Naive thymus-derived CD4-positive, alpha-beta T cell (primary cell): ENCODE measurements at regions not wholly inside any gene's neighbourhood (a gene's known extent, or its start where the extent isn't known, plus 50 kb on each side); places are given as distances from the start of the nearest gene placed in this dataset.
"Not testable (repeated sequence)": the region's sequence is repeated elsewhere in the genome, so short reads cannot be mapped to it uniquely, and the experiment has no call there.

Experiments
- ATAC-seq: fragments of 150-1000 bp; cut with Tn5 transposase; 2 replicates; pipeline ENCODE4 v1.10.0; 2021; ENCODE audit warnings: mild to moderate bottlenecking, moderate library complexity
- CTCF ChIA-PET: fragments of 350-600 bp; sonication (Branson Sonifier 250); formaldehyde crosslinking; loops from one replicate; lab custom pipeline; 2021; ENCODE audit warnings: antibody characterized with exemption; lab: Charles Lee
- POLR2A ChIA-PET: fragments of 350-600 bp; sonication (Branson Sonifier 250); formaldehyde crosslinking; loops from one replicate; lab custom pipeline; 2021; ENCODE audit warnings: antibody characterized with exemption, inconsistent platforms; lab: Charles Lee
- DNase-seq, 9 donors: peaks; one replicate each; pipeline versions ENCODE4 v3.0.0 to v3.0.0-alpha.2; 2020 to 2022; ENCODE audit warnings: mixed read lengths in 1 of 9
- H3K27ac ChIP-seq: one replicate; pipeline ENCODE4 v1.7.0; 2013; ENCODE audit warnings: mild to moderate bottlenecking, low read depth, low read length, moderate library complexity
- H3K27me3 ChIP-seq, 2 donors: one replicate each; pipeline ENCODE4 v1.7.0; 2013; ENCODE audit warnings: low read length in 2 of 2, mild to moderate bottlenecking in 2 of 2, moderate library complexity in 2 of 2; ENCODE audit not compliant: control insufficient read depth in 2 of 2, insufficient read depth in 2 of 2
- H3K36me3 ChIP-seq, 3 experiments: 1 replicate in 2 of 3; 2 replicates in 1 of 3; pipeline ENCODE4 v1.7.0; 2013; ENCODE audit warnings: low read length in 3 of 3, mild to moderate bottlenecking in 3 of 3, moderate library complexity in 1 of 3; ENCODE audit not compliant: insufficient read depth in 3 of 3, control insufficient read depth in 2 of 3
- H3K4me1 ChIP-seq, 2 donors: one replicate each; pipeline ENCODE4 v1.7.0; 2013; ENCODE audit warnings: low read length in 2 of 2, mild to moderate bottlenecking in 2 of 2, moderate library complexity in 1 of 2; ENCODE audit not compliant: control insufficient read depth in 2 of 2, insufficient read depth in 2 of 2
- H3K4me3 ChIP-seq: 2 replicates; pipeline ENCODE4 v1.7.0; 2013; ENCODE audit warnings: mild to moderate bottlenecking, low read length
- H3K9me3 ChIP-seq, 3 experiments: 1 replicate in 2 of 3; 2 replicates in 1 of 3; pipeline ENCODE4 v1.7.0; 2013; ENCODE audit warnings: low read length in 3 of 3; ENCODE audit not compliant: control insufficient read depth in 2 of 3
- H3K27ac Mint-ChIP-seq, 9 donors: one replicate each; pipeline ENCODE4 v1.8.0; 2020 to 2022; ENCODE audit warnings: mixed read lengths in 9 of 9, mild to moderate bottlenecking in 8 of 9, moderate library complexity in 5 of 9, inconsistent platforms in 2 of 9
- H3K27me3 Mint-ChIP-seq, 5 donors: one replicate each; pipeline ENCODE4 v1.8.0; 2021 to 2022; ENCODE audit warnings: mixed read lengths in 5 of 5, mild to moderate bottlenecking in 1 of 5
- H3K36me3 Mint-ChIP-seq, 5 donors: one replicate each; pipeline ENCODE4 v1.8.0; 2020 to 2022; ENCODE audit warnings: mixed read lengths in 5 of 5, mild to moderate bottlenecking in 3 of 5, inconsistent platforms in 1 of 5
- H3K4me1 Mint-ChIP-seq, 7 donors: one replicate each; pipeline ENCODE4 v1.8.0; 2020 to 2022; ENCODE audit warnings: mixed read lengths in 7 of 7, mild to moderate bottlenecking in 3 of 7, inconsistent platforms in 1 of 7
- H3K4me3 Mint-ChIP-seq, 10 donors: one replicate each; pipeline ENCODE4 v1.8.0; 2020 to 2022; ENCODE audit warnings: mild to moderate bottlenecking in 10 of 10, mixed read lengths in 10 of 10, moderate library complexity in 6 of 10, inconsistent platforms in 2 of 10
- H3K9me3 Mint-ChIP-seq, 11 donors: one replicate each; pipeline ENCODE4 v1.8.0; 2020 to 2022; ENCODE audit warnings: mixed read lengths in 11 of 11, mild to moderate bottlenecking in 4 of 11, inconsistent platforms in 1 of 11, moderate library complexity in 1 of 11
- intact Hi-C, 2 donors: fragments of 100-400 bp; cut with micrococcal nuclease; formaldehyde crosslinking; loops; one replicate each; pipeline ENCODE4 v1.15.1; 2023

DNA sequence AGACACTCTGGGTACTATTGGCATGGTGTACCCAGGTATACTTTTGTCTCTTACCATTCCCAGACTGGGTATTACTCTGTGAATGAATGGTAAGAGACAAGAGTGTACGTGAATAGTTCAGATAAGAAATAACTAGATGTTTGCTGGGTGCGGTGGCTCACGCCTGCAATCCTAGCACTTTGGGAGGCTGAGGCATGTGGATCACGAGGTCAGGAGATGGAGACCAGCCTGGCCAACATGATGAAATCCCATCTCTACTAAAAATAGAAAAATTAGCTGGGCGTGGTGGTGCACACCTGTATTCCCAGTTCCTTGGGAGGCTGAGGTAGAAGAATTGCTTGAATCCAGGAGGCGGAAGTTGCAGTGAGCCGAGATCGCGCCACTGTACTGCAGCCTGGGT is 75.8 kb upstream of the VKORC1L1 start:
- CTCF ChIA-PET, H3K36me3 ChIP-seq, H3K4me3 Mint-ChIP-seq, DNase-seq, H3K27me3 Mint-ChIP-seq, H3K9me3 ChIP-seq, H3K4me1 ChIP-seq, H3K27me3 ChIP-seq, H3K27ac Mint-ChIP-seq, POLR2A ChIA-PET, H3K9me3 Mint-ChIP-seq, H3K4me3 ChIP-seq, H3K27ac ChIP-seq, intact Hi-C loops, ATAC-seq: not testable (repeated sequence)
- Mint-ChIP-seq H3K36me3 (peaks cover 0 to 12% (median 4%) of the 10 kb centered on the region in 5 donors), H3K4me1 (peaks cover 0 to 15% (median 0%) of the 10 kb centered on the region in 7 donors)

DNA sequence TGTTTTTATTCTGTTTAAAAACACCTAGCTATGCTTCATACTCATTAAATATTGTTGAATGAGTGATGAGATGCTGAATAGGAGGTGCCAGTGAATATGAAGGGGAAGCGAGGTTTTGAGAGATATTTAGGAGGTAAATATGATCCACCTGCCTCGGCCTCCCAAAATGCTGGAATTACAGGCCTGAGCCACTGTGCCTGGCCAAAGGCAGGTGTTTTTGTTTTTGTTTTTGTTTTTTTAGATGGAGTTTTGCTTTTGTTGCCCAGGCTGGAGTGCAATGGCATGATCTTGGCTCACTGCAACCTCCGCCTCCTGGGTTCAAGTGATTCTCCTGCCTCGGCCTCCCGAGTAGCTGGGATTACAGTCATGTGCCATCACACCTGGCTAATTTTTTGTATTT is 75.3 kb upstream of the VKORC1L1 start:
- POLR2A ChIA-PET, H3K36me3 ChIP-seq, CTCF ChIA-PET, ATAC-seq, H3K27ac ChIP-seq, H3K27me3 ChIP-seq, H3K4me1 ChIP-seq, H3K27ac Mint-ChIP-seq, H3K27me3 Mint-ChIP-seq, DNase-seq, intact Hi-C loops, H3K4me3 Mint-ChIP-seq, H3K9me3 Mint-ChIP-seq, H3K9me3 ChIP-seq, H3K4me3 ChIP-seq: not testable (repeated sequence)
- H3K36me3 Mint-ChIP-seq = peaks cover 0 to 10% (median 4%) of the 10 kb centered on the region in 5 donors
- peaks cover 0 to 15% (median 0%) of the 10 kb centered on the region in 7 donors for H3K4me1 Mint-ChIP-seq

DNA sequence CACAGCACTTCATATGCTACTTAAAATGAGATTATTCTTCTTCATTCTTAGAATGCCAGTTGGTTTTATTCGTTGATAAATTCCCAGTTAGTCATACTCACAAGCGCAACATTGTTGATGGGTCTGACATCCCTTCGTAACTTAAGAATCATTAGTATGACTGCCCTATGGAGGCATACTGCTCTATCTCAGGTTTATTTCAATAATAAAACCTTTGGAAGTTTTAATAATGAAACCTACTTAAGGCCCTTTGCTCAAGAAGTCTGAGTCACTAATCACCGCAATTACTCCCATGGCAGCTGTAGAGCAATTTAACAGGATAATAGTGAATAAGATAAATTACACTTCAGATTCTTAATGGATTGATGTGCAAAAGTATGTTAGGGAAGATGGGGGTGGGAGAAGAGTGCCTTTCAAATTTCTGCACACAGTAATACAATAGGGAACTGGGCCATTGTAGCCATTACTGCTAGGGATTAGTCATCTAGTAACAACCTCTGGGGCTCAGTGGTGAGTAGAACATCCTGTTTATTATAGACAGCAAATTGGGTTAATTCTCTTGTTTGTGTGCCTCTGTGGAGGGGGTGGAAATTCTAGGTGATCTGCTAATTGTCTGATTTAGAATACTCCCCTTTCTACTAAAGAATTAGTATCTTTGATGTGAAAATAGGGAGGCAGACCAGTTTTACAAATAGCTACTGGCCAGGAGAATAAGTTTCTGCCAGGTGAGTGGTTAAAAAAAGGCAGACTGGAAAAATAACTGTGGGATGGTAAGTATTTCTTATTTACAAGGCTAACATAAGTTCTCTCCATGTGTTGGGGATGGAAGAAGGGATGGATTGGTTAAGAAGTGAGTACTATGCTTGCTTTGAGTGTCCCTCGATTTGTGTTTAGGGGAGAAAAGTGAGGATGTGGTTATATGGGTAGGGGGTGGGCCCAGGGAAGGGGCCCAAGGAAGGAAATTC is 74.5 kb upstream of the VKORC1L1 start:
- Histone ChIP-seq H3K9me3 (no peaks in the 10 kb centered on the region), H3K4me3 (no peak overlapping the region), H3K36me3 (no peaks in the 10 kb centered on the region), H3K27ac (no peak overlapping the region), H3K4me1 (no peaks in the 10 kb centered on the region), H3K27me3 (no peaks in the 10 kb centered on the region)
- Mint-ChIP-seq H3K4me3 (peak overlapping the region in 1 of 10 donors; percentile 53), H3K27me3 (no peaks in the 10 kb centered on the region), H3K4me1 (peaks cover 0 to 15% (median 0%) of the 10 kb centered on the region in 7 donors), H3K36me3 (peaks cover 0 to 10% (median 4%) of the 10 kb centered on the region in 5 donors), H3K27ac (peak overlapping the region in 1 of 9 donors; percentile 80), H3K9me3 (peaks cover 0 to 2% (median 0%) of the 10 kb centered on the region in 11 donors)
- DNase-seq (no peak), ATAC-seq (no peak)
- POLR2A ChIA-PET = no interaction called here
- intact Hi-C loops = no loop called here
- CTCF ChIA-PET = no interaction called here

DNA sequence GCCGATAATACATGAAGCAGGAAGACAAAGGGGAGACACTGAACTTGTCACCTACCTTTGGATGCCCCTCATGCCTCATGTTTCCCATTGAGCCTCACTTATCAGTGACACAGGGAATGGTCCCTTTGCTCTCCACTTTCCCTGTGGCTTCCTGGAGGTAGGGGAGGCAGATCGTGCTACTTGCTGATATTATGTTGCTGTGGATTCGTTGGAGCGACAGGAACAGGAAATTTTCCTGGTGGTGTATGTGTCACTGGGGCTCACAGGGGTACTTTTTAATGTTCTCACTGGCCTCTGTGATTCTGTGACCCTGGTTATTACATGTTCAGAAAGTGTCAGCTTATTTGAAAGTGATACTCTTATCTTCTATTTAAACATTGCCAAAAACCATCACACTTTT is 72.7 kb upstream of the VKORC1L1 start:
- H3K27ac ChIP-seq, H3K4me3 Mint-ChIP-seq, intact Hi-C loops, H3K9me3 ChIP-seq, H3K27ac Mint-ChIP-seq, DNase-seq, CTCF ChIA-PET, H3K27me3 Mint-ChIP-seq, H3K36me3 ChIP-seq, H3K4me3 ChIP-seq, H3K9me3 Mint-ChIP-seq, ATAC-seq, H3K27me3 ChIP-seq, H3K4me1 ChIP-seq: not testable (repeated sequence)
- H3K4me1 Mint-ChIP-seq = peaks cover 0 to 15% (median 0%) of the 10 kb centered on the region in 7 donors
- H3K36me3 Mint-ChIP-seq = peaks cover 0 to 11% (median 4%) of the 10 kb centered on the region in 5 donors
- POLR2A ChIA-PET = interaction anchor here (0.8 kb wide), 1 partner anchor 8 kb away, joined by 3 read pairs; no protein-coding TSS in a partner anchor

DNA sequence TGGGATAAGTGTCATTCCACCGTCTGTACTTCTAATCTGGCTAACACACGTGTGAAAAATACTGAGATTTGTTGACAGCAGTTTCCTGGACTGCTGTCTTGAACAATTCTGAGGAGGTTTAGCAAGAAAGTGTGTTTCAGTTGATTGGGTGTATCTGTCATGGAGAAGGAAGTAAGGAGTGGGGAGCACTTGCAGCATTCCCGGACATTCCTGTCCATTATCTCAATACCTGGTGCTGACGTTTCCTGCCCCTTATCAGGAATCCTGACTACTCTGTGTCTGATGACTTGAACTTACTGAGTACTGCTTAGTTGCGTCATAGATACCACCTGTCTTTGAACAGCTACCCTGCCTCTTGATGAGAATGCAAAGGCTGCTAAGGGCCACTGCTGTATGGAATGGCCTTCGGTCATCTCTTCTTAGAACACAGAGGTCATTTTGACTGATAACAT is 72.0 kb upstream of the VKORC1L1 start:
- ChIA-PET POLR2A (no interaction called here), CTCF (no interaction called here)
- Mint-ChIP-seq H3K36me3 (peaks cover 0 to 11% (median 4%) of the 10 kb centered on the region in 5 donors), H3K27ac (no peak overlapping the region), H3K27me3 (no peaks in the 10 kb centered on the region), H3K9me3 (peaks cover 0 to 2% (median 0%) of the 10 kb centered on the region in 11 donors), H3K4me1 (peaks cover 0 to 15% (median 0%) of the 10 kb centered on the region in 7 donors), H3K4me3 (no peak overlapping the region)
- H3K27ac ChIP-seq = no peak overlapping the region
- no peak for DNase-seq
- intact Hi-C loops = no loop called here
- ATAC-seq = no peak
- no peaks in the 10 kb centered on the region for H3K27me3 ChIP-seq
- no peaks in the 10 kb centered on the region for H3K9me3 ChIP-seq
- no peaks in the 10 kb centered on the region for H3K4me1 ChIP-seq
- H3K36me3 ChIP-seq = no peaks in the 10 kb centered on the region
- H3K4me3 ChIP-seq = no peak overlapping the region

DNA sequence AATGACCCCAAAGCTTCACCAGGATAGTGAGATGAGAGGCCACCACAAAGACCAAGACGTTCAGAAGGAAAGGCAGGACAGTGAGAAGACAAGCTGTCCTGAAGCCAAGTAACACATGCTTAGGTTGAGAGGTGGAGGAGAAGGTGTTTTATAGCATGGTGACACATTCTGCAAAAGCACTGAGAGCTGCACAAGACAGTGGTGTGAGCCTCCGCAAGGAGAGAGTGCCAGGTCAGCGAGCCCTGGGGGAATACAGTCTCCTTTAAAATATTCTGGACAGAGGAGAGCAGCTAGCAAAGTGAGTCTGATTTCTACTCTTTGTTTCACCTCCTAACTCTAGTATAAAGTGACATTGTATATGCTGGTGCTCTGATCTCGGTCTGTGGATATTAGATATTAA is 68.0 kb upstream of the VKORC1L1 start:
- no peak overlapping the region for H3K27ac Mint-ChIP-seq
- H3K36me3 Mint-ChIP-seq = peaks cover 0 to 9% (median 3%) of the 10 kb centered on the region in 5 donors
- no peak for DNase-seq
- Histone ChIP-seq H3K4me1 (no peaks in the 10 kb centered on the region), H3K27me3 (no peaks in the 10 kb centered on the region), H3K27ac (no peak overlapping the region), H3K9me3 (no peaks in the 10 kb centered on the region), H3K4me3 (no peak overlapping the region), H3K36me3 (no peaks in the 10 kb centered on the region)
- ChIA-PET POLR2A (no interaction called here), CTCF (no interaction called here)
- no peaks in the 10 kb centered on the region for H3K4me1 Mint-ChIP-seq
- no peak overlapping the region for H3K4me3 Mint-ChIP-seq
- intact Hi-C loops = no loop called here
- peaks cover 0 to 5% (median 2%) of the 10 kb centered on the region in 11 donors for H3K9me3 Mint-ChIP-seq
- ATAC-seq = no peak
- peaks cover 0 to 2% (median 0%) of the 10 kb centered on the region in 5 donors for H3K27me3 Mint-ChIP-seq
